ENCODE measurements at regions not wholly inside any gene's neighbourhood (a gene's known extent, or its start where the extent isn't known, plus 50 kb on each side); places are given as distances from the start of the nearest gene placed in this dataset.

- ATAC-seq (ENCODE audit: low read depth) (no peak), DNase-seq (no peak)
- in situ Hi-C loops (cut with MboI; ENCODE audit: low sequenced_read_pairs) (no loop called here), intact Hi-C loops (cut with micrococcal nuclease) (no loop called here), dilution Hi-C loops (cut with HindIII; ENCODE audit: low sequenced_read_pairs, unreplicated experiment) (no loop called here)
- Histone ChIP-seq H3K9ac (ENCODE audit: low read depth, low read length) (no peak overlapping the region), H2AK9ac (replicated peaks; ENCODE audit: low read depth, low read length, poor library complexity) (no peak overlapping the region), H3K4ac (ENCODE audit: low read depth, low read length) (no peak overlapping the region), H4K20me1 (ENCODE audit: insufficient read depth, low read length) (no peaks in the 10 kb centered on the region; the same call in 1 of the 2 replicates), H3K18ac (ENCODE audit: low read depth, low read length) (no peak overlapping the region), H2AFZ (replicated peaks; ENCODE audit: low read length, poor library complexity) (no peak overlapping the region), H4K8ac (ENCODE audit: low read depth in 2 of 2, low read length in 2 of 2) (no peak overlapping the region), H2AK5ac (ENCODE audit: low read depth, low read length) (no peak overlapping the region), H3K14ac (replicated peaks; ENCODE audit: low read depth, low read length) (no peak overlapping the region), H2BK5ac (ENCODE audit: low read depth, low read length, poor library complexity, severe bottlenecking) (no peak overlapping the region), H3K4me1 (ENCODE audit: control insufficient read depth, insufficient read depth, low read length) (no peaks in the 10 kb centered on the region), H3K9me1 (ENCODE audit: insufficient read depth, low read length) (no peaks in the 10 kb centered on the region), H3K9me3 (ENCODE audit: control insufficient read depth, insufficient read depth, low read length) (peaks cover 5% of the 10 kb centered on the region; the same call in 1 of the 2 replicates), H4K91ac (ENCODE audit: insufficient read depth, low read depth, low read length) (no peak overlapping the region), H3K4me2 (ENCODE audit: low read depth, low read length) (no peak overlapping the region), H3K27ac (ENCODE audit: insufficient read depth, low read length) (no peak overlapping the region), H3K27me3 (ENCODE audit: control insufficient read depth, insufficient read depth, low read length) (peaks cover 17% of the 10 kb centered on the region; the same call in 1 of the 2 replicates), H2BK15ac (ENCODE audit: low read depth, low read length) (no peak overlapping the region), H2BK20ac (ENCODE audit: low read depth, low read length) (no peak overlapping the region), H4K5ac (ENCODE audit: low read depth, low read length) (no peak overlapping the region), H3K36me3 (ENCODE audit: control insufficient read depth, insufficient read depth, low read length) (no peaks in the 10 kb centered on the region), H3K79me1 (ENCODE audit: low read depth in 1 of 2, low read length in 2 of 2) (no peaks in the 10 kb centered on the region), H3K56ac (ENCODE audit: extremely low read depth, insufficient read depth, low read length) (no peak overlapping the region), H3K4me3 (ENCODE audit: insufficient read depth, low read depth, low read length) (no peak overlapping the region), H2BK120ac (ENCODE audit: low read depth, low read length) (no peak overlapping the region), H3K23ac (ENCODE audit: low read depth, low read length) (no peak overlapping the region)
- CTCF ChIA-PET = no interaction called here
- no TSS peak for BruUV-seq (replicated peaks)
- POLR2A ChIA-PET (ENCODE audit: unreplicated experiment) = no interaction called here
- TF ChIP-seq ELK1 (IDR thresholded peaks at IDR 0.05; ENCODE audit: borderline replicate concordance, low read depth, low read length) = no peak
- TF ChIP-seq SMC3 (IDR thresholded peaks at IDR 0.05; ENCODE audit: low read depth, low read length) = no peak
- TF ChIP-seq CHD1 (IDR thresholded peaks at IDR 0.05; ENCODE audit: low read depth, low read length) = no peak
- no peak for TF ChIP-seq RFX5 (IDR thresholded peaks at IDR 0.05; ENCODE audit: low read depth, low read length)
- TF ChIP-seq, protein P1, sequence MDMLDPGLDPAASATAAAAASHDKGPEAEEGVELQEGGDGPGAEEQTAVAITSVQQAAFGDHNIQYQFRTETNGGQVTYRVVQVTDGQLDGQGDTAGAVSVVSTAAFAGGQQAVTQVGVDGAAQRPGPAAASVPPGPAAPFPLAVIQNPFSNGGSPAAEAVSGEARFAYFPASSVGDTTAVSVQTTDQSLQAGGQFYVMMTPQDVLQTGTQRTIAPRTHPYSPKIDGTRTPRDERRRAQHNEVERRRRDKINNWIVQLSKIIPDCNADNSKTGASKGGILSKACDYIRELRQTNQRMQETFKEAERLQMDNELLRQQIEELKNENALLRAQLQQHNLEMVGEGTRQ (IDR thresholded peaks at IDR 0.05; ENCODE audit: low read depth, low read length) = no peak
- no peak for TF ChIP-seq MAFK (IDR thresholded peaks at IDR 0.05; ENCODE audit: low read depth, low read length)
- TF ChIP-seq CEBPB (IDR thresholded peaks at IDR 0.05; ENCODE audit: low read depth, low read length) = no peak
- TF ChIP-seq, protein P2, sequence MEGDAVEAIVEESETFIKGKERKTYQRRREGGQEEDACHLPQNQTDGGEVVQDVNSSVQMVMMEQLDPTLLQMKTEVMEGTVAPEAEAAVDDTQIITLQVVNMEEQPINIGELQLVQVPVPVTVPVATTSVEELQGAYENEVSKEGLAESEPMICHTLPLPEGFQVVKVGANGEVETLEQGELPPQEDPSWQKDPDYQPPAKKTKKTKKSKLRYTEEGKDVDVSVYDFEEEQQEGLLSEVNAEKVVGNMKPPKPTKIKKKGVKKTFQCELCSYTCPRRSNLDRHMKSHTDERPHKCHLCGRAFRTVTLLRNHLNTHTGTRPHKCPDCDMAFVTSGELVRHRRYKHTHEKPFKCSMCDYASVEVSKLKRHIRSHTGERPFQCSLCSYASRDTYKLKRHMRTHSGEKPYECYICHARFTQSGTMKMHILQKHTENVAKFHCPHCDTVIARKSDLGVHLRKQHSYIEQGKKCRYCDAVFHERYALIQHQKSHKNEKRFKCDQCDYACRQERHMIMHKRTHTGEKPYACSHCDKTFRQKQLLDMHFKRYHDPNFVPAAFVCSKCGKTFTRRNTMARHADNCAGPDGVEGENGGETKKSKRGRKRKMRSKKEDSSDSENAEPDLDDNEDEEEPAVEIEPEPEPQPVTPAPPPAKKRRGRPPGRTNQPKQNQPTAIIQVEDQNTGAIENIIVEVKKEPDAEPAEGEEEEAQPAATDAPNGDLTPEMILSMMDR (conservative IDR thresholded peaks at IDR 0.05; ENCODE audit: low read depth, low read length) = no peak
- TF ChIP-seq MAZ (IDR thresholded peaks at IDR 0.05; ENCODE audit: borderline replicate concordance, low read depth, low read length) = no peak
- no peak for TF ChIP-seq POLR2A (IDR thresholded peaks at IDR 0.05; ENCODE audit: low read depth, low read length)
- no peak for TF ChIP-seq MXI1 (IDR thresholded peaks at IDR 0.05; ENCODE audit: borderline replicate concordance, low read depth, low read length)
- WGBS, 2 experiments (ENCODE audit: extremely low coverage in 2 of 2, insufficient read length in 1 of 2) = 77% methylated on average over 2 of the region's 4 CpGs; no CpG with 5 or more reads in 1 of the 2 experiments
These were observed 70.1 kb upstream of the SMIM23 start for GRCh38 chr5:171715551-171715950.
